CD4-positive, alpha-beta T cell treated with Interferon gamma for 1 hour (primary cell): ENCODE measurements at regions not wholly inside any gene's neighbourhood (a gene's known extent, or its start where the extent isn't known, plus 50 kb on each side); places are given as distances from the start of the nearest gene placed in this dataset.
"Not testable (repeated sequence)": the region's sequence is repeated elsewhere in the genome, so short reads cannot be mapped to it uniquely, and the experiment has no call there.

Source experiments
- DNase-seq: peaks from one replicate; pipeline ENCODE4 v3.0.0-alpha.2; 2020

DNA sequence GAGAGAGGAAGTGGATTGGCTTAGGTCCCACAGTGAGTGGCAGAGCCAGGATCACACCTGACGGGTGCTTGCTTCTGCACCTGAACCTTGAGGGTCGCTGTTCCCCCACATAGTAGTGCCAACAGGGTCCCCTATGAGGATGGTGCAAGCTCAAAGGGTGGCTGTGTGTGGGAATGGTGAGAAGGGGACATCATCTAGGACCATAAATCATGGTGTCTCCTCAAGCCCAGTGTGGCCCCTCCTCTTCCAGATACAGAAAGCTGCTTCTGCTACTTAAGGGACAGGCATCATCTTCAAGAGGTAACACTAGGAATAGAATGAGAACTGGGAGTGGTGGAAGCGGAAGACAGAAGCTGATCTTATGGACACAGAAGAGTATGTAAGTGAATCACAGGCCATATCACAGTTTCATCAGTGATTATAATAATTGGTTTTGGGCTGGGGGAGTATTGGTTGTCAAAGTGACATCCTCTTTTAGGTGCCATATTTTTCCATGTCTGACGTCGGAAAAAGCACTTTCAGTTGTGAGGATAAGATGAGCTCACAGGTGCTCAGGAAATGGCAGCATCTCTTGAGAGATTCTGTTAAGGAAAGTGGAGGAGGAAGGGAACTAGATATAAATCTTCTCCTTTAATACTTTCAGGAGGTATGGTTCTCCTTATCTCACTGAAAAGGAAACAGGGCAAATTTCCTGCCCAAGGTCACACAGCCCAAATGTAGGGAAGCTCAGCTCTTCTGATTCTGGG lies 83.2 kb upstream of the HNF1B start:
- no peak for DNase-seq

DNA sequence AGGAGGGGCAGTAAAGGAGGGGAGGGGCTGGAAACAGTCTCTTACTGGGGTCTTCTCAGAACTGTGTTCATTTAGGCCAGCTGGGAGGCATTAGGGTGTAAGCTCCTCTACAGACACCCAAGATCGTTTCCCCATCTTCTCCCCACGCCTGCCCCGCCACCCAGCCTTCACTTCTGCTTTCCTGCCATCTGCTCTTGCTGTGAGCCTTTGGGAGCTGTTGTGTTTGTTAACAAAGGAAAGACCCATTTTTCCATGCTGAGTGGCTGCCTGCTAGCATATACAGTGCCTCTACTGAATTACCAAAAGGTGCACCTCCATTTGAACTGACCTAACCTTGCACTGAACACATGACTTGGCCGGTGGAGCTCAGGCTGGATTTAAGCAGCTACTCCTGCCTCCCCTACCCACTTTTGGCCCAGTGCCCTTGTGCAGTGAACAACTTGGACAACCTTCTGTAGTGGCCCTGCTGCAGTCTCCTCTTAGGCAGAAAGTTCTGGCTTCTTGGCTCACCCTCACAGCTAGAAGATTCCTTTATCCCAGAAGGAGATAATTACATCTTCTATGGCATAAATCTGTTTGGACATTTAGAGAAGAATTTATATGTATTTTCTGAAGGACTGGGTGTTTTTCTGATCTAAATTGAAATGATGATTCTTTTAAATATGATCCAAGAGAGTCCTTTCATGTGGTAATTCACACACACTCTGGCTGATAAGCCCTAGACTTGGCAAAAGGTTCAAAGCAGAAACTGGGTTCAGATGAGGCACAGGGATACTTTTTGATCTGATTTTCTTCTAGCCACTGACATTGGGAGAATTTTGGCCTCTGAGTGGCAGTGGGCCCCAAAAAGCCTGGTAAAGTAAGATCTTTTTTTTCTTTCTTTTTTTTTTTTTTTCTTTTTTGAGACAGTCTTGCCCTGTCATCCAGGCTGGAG lies 81.9 kb upstream of the HNF1B start:
- peak; percentile 48 for DNase-seq

DNA sequence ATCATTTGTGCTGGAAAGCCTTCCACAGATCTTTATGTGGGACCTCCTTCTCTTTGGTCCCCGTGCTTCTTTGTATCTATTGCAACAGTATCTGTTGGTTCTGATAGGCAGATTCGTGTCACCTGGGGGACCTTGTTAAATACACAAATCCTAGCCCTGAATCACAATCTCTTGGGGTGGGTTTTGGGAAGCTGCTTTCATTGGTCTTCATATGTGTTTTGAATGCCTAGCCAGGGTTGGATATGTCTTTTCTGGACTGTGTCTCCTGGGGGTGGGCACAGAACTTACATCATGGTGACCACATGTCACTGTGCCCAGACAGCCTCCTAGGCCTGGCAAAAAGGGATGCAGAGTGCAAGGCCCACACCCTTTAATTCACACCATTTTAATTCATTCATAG lies 81.0 kb upstream of the HNF1B start:
- DNase-seq, result no peak

DNA sequence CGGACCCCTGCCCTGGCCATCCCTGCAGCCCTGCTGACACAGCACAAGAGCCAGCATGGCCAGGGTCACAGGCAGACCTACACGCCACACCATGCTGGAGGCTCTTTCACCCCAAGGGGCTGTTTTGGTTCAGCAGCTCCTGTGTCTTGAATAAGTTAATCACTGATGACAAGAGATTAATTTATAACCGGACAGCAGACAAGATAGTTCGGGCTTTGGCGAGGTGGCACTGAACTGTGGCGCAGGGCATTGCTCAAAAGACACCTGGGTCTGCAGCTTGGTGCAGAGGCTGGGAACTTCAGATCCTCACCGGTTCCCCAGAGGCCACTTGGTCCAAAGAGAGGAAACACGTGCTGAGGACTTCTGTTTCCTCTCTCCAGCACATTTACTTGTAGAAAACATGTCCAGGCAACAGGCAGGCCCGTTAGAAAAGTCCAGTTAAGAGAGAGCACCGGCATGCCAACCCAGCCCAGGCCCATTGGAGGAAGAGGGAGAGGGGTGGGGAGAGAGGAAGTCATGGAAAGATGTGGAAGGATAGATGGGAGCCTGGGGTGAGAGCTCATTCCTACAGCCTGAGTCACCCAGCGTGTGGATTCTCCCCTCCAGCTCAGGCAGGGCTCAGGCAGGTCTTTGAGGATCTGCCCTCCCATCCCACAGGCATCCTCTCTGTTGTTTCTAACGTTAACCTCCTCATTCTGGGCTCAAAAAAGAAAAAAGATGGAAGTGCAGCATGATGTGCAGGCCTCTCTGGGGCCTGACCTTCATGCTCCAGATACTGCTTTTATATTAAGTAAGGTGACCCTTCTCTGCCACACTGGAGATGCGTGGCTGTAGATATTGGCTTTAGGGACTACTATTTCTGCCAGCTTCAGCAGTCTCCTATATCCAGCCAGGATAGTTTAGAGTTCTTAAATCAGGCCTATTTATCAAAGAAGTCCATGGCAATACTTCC lies 80.0 kb upstream of the HNF1B start:
- no peak for DNase-seq

DNA sequence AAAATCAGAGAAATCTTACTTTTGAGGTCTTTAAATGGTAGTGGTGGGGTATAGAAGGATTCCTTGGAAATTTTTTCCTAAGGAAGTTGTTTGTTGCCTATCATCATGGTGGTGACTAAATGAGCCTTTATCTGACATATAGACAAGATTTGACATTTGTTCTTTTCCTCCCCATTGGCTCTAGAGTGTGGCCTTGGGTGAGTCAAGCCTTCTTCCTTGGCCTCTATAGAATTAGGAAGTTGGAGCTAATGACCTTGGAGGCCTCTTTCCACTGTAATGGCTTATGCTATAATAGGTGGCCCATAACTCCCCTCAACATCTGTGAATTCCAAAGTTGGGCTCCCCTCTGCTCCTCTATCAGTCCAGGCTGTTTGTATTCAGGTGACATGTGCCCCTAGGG lies 79.1 kb upstream of the HNF1B start:
- DNase-seq, result no peak

GRCh38 chr17:37820995-37821713 lies 76.3 kb upstream of the HNF1B start:
- DNase-seq, result no peak

GRCh38 chr17:37820313-37820994 lies 75.6 kb upstream of the HNF1B start:
- DNase-seq, result no peak

DNA sequence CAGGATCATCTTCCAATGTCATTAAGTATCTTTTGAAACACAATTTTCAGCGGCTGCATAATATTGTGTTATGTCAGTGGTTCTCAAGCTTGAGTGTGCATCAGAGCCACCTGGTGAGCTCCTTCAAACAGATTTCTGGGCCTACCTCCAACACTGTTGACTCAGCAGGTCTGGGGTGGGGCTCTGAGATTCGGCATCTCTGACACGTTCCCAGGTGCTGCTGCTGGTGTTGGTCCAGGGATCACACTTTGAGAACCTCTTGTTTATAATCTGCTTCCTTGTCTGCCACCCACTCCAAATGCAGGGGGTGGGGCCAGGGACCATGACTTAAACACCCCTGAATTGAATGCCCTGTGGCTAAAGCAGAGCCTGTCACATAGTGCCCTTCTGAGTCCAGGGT lies 73.8 kb upstream of the HNF1B start:
- DNase-seq, result no peak

GRCh38 chr17:37816950-37817349 lies 72.1 kb upstream of the HNF1B start:
- no peak for DNase-seq

GRCh38 chr17:37815536-37815935 lies 70.7 kb upstream of the HNF1B start:
- no peak for DNase-seq

GRCh38 chr17:37813751-37814150 lies 68.9 kb upstream of the HNF1B start:
- DNase-seq, result no peak

- not testable (repeated sequence) for DNase-seq
Measured at GRCh38 chr17:37808846-37809245, 64.0 kb upstream of the HNF1B start.

DNA sequence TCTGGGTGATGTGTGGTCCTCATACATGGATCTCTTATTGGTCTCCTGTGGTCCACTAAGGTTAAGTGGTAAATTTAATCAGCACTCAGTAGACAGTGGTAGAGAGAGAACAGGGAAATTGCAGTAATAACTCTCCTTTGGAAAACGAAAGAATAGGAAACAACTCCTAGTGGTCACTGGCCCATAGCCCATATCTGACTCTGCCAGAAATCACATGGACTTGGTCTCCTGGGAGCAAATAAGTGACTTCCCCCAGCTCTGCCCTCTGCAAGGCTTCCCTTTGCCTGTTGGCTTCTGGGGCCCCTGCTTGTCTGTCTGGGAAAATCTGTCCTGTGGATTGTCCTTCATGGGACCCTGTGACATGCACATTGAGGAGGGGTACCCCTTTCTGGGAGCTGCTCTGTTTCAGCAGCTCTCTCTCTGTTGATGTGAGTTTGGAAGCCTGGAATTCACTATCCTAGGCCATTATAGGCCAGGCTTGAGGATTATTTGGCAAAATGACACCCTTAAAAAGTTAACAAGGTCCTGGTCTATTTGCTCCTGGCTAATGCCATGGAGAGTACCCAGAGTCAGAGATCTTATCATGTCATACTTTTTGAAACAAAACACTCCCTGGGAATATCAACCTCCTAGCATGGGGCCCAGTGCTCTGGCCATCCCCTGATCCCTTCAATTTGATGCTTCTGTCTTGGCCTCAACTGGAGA lies 58.0 kb upstream of the HNF1B start:
- DNase-seq, result no peak

DNA sequence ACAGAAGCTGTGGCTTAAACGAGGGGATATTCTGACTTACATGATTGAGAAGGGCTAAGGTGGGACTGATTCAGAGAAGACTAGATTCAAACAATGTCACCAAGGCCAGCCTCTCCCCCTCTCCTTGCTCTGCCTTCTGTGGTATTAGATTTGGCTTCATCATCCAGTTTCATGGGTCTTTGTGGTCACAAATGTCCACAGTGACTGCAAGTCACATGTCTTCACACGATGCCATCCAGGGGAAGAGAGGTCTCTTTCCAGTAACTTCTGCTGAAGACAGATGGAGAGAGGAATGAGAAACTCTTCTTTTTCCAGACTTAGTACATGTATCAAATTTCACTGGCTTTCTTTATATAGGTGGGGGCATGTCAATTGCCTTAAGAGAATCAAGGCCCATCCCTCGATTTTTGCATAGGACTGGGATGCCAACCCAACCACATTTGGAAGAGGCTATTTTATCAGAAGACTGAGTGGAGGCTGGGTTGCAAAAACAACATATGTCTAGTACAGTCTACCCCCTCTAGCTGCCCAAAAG lies 57.3 kb upstream of the HNF1B start:
- DNase-seq, result no peak

DNA sequence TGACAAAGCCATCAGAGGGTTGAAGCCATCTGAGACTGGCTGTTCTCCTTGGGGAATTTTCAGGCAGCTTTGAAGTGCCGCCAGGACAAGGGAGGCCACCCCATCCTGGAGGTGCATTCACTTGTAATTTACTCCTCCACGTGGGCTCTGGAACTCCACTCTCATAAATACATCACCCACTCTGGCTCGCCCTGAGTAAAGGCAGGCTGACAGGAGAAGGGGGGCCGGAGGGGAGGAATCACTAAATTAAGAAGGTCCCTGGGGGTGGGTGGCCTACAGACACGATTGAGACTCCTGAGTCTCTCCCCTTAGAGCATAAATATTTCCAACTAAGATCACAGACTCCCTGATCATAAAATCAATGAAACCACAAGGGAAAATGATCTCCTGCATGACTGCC lies 56.3 kb upstream of the HNF1B start:
- DNase-seq, result no peak

GRCh38 chr17:37797206-37797605 lies 52.3 kb upstream of the HNF1B start:
- no peak for DNase-seq

DNA sequence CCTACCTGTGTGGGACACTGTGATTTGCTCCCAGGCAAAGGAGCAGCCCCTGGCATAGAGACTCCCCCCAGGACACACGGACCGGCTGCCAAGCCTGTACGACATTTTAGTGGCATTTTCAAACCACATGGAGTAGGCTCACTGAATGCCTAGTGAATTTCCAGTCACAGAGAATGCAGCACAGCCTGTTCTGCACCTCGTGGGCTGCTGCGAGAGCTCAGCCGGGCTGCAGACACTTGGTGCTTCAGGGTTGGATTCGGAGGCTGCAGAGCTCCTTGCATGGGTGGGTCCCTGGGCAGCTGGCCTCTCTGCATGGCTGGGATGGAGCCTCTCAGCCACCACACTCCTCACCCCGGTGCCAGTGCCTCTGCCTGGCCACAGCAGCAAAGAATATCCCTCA lies 51.2 kb upstream of the HNF1B start:
- no peak for DNase-seq
